Gastroesophageal sphincter (tissue), 4 donors: ENCODE measurements at regions not wholly inside any gene's neighbourhood (a gene's known extent, or its start where the extent isn't known, plus 50 kb on each side); places are given as distances from the start of the nearest gene placed in this dataset.
"Not testable (repeated sequence)": the region's sequence is repeated elsewhere in the genome, so short reads cannot be mapped to it uniquely, and the experiment has no call there.

Experiments used
- ATAC-seq: fragments of 150-250 bp; one replicate; pipeline ENCODE4 v1.9.1; 2016; ENCODE audit warnings: mild to moderate bottlenecking, moderate library complexity
- H3K27ac ChIP-seq, 4 donors: fragments of 200-600 bp; sonication (generic) in 3 of 4; 1 replicate in 3 of 4; 2 replicates in 1 of 4; pipeline ENCODE4 v1.5.1; 2016 to 2019
- H3K27me3 ChIP-seq: fragments of 200-600 bp; sonication (generic); one replicate; pipeline ENCODE4 v1.5.1; 2019
- H3K36me3 ChIP-seq, 2 donors: fragments of 200-600 bp; sonication (generic); one replicate each; pipeline ENCODE4 v1.5.1; 2019; ENCODE audit warnings: control low read depth in 1 of 2
- H3K4me1 ChIP-seq, 3 donors: fragments of 200-600 bp; sonication (generic); 1 replicate in 2 of 3; 2 replicates in 1 of 3; pipeline ENCODE4 v1.5.1; 2016 to 2019; ENCODE audit warnings: control low read depth in 2 of 3
- H3K4me3 ChIP-seq, 2 donors: fragments of 200-600 bp; sonication (generic); one replicate each; pipeline ENCODE4 v1.5.1; 2019; ENCODE audit warnings: mild to moderate bottlenecking in 1 of 2, moderate library complexity in 1 of 2
- H3K9me3 ChIP-seq, 3 donors: fragments of 200-600 bp; sonication (generic); one replicate each; pipeline ENCODE4 v1.5.1; 2017 to 2019; ENCODE audit warnings: control low read depth in 2 of 3
- EP300 ChIP-seq: sonication (generic); formaldehyde crosslinking; IDR thresholded peaks from one replicate; pipeline ENCODE4 v1.6.1; 2017; ENCODE audit warnings: antibody characterized with exemption, mild to moderate bottlenecking
- POLR2A ChIP-seq, 2 donors: fragments of 450-650 bp; IDR thresholded peaks; one replicate each; pipeline ENCODE4 v1.6.1; 2017; ENCODE audit warnings: antibody characterized with exemption in 2 of 2, mild to moderate bottlenecking in 2 of 2, moderate library complexity in 1 of 2
- POLR2AphosphoS5 ChIP-seq: sonication (generic); formaldehyde crosslinking; IDR thresholded peaks from one replicate; pipeline ENCODE4 v1.6.1; 2017; ENCODE audit warnings: antibody characterized with exemption
- WGBS, 2 donors: methylation state at CpG; one replicate each; pipeline ENCODE4 v1.1.5; 2018; ENCODE audit warnings: low coverage in 1 of 2; 5-methylcytosine and 5-hydroxymethylcytosine counted together
- TF ChIP-seq, protein P1 (sequence below), 4 experiments: fragments of 200-600 bp in 2 of 4; fragments of 450-650 bp in 2 of 4; sonication (generic) in 1 of 4; IDR thresholded peaks; one replicate each; pipeline ENCODE4 v1.5.1; 2017 to 2019; ENCODE audit warnings: antibody characterized with exemption in 4 of 4, mild to moderate bottlenecking in 2 of 4, moderate library complexity in 2 of 4

- TF ChIP-seq POLR2A (IDR thresholded peaks at IDR 0.05): no peak
- TF ChIP-seq, protein P1, sequence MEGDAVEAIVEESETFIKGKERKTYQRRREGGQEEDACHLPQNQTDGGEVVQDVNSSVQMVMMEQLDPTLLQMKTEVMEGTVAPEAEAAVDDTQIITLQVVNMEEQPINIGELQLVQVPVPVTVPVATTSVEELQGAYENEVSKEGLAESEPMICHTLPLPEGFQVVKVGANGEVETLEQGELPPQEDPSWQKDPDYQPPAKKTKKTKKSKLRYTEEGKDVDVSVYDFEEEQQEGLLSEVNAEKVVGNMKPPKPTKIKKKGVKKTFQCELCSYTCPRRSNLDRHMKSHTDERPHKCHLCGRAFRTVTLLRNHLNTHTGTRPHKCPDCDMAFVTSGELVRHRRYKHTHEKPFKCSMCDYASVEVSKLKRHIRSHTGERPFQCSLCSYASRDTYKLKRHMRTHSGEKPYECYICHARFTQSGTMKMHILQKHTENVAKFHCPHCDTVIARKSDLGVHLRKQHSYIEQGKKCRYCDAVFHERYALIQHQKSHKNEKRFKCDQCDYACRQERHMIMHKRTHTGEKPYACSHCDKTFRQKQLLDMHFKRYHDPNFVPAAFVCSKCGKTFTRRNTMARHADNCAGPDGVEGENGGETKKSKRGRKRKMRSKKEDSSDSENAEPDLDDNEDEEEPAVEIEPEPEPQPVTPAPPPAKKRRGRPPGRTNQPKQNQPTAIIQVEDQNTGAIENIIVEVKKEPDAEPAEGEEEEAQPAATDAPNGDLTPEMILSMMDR (IDR thresholded peaks at IDR 0.05): no peak
- TF ChIP-seq EP300: no peak
- TF ChIP-seq POLR2AphosphoS5: no peak
- H3K9me3 ChIP-seq: no peaks in the 10 kb centered on the region
- ATAC-seq: no peak
- H3K27me3 ChIP-seq: no peaks in the 10 kb centered on the region
- H3K4me1 ChIP-seq: no peaks in the 10 kb centered on the region
- no peak overlapping the region for H3K27ac ChIP-seq
- 65 to 76% methylated on average over 5 to 7 of the region's 7 CpGs for WGBS, 2 donors
- no peaks in the 10 kb centered on the region for H3K36me3 ChIP-seq
- H3K4me3 ChIP-seq: no peak overlapping the region
These were observed 86.1 kb upstream of the PNPT1 start for GRCh38 chr2:55779459-55780421.

- ATAC-seq: no peak
These were observed 83.3 kb upstream of the PNPT1 start for GRCh38 chr2:55776966-55777365.

GRCh38 chr2:55776479-55776878 lies 82.8 kb upstream of the PNPT1 start:
- 86 to 92% methylated on average over 2 of the region's 2 CpGs for WGBS, 2 donors
- H3K27ac ChIP-seq: no peak overlapping the region

More at GRCh38 chr2:55776966-55777365, 83.3 kb upstream of the PNPT1 start:
- Histone ChIP-seq H3K27ac (no peak overlapping the region), H3K4me3 (no peak overlapping the region), H3K9me3 (no peaks in the 10 kb centered on the region), H3K4me1 (no peaks in the 10 kb centered on the region), H3K27me3 (no peaks in the 10 kb centered on the region), H3K36me3 (no peaks in the 10 kb centered on the region)
- 96 to 100% methylated on average over 3 of the region's 3 CpGs for WGBS, 2 donors
- no peak for TF ChIP-seq POLR2A (IDR thresholded peaks at IDR 0.05)
- TF ChIP-seq POLR2AphosphoS5: no peak
- TF ChIP-seq EP300: no peak
- TF ChIP-seq, protein P1 (IDR thresholded peaks at IDR 0.05): no peak

GRCh38 chr2:55775828-55776227 lies 82.2 kb upstream of the PNPT1 start:
- no peak for TF ChIP-seq POLR2A (IDR thresholded peaks at IDR 0.05)
- TF ChIP-seq EP300: no peak
- TF ChIP-seq, protein P1 (IDR thresholded peaks at IDR 0.05): no peak
- no peak for TF ChIP-seq POLR2AphosphoS5
- Histone ChIP-seq H3K27me3 (no peaks in the 10 kb centered on the region), H3K36me3 (no peaks in the 10 kb centered on the region), H3K4me1 (no peaks in the 10 kb centered on the region), H3K9me3 (no peaks in the 10 kb centered on the region), H3K4me3 (no peak overlapping the region), H3K27ac (no peak overlapping the region)
- 58 to 71% methylated on average over 3 to 4 of the region's 4 CpGs for WGBS, 2 donors
- ATAC-seq: no peak

More at GRCh38 chr2:55776479-55776878, 82.8 kb upstream of the PNPT1 start:
- TF ChIP-seq, protein P1 (IDR thresholded peaks at IDR 0.05): no peak
- TF ChIP-seq POLR2A (IDR thresholded peaks at IDR 0.05) (no peak), POLR2AphosphoS5 (no peak), EP300 (no peak)
- Histone ChIP-seq H3K36me3 (no peaks in the 10 kb centered on the region), H3K4me3 (no peak overlapping the region), H3K9me3 (no peaks in the 10 kb centered on the region), H3K27me3 (no peaks in the 10 kb centered on the region), H3K4me1 (no peaks in the 10 kb centered on the region)
- ATAC-seq: no peak

DNA sequence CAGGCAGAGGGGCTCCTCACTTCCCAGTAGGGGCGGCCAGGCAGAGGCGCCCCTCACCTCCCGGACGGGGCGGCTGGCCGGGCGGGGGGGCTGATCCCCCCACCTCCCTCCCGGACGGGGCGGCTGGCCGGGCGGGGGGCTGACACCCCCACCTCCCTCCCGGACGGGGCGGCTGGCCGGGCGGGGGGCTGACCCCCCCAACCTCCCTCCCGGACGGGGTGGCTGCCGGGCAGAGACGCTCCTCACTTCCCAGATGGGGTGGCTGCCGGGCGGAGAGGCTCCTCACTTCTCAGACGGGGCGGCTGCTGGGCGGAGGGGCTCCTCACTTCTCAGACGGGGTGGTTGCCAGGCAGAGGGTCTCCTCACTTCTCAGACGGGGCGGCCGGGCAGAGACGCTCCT lies 80.0 kb upstream of the PNPT1 start:
- not testable (repeated sequence) for H3K4me3 ChIP-seq, H3K27ac ChIP-seq, H3K27me3 ChIP-seq, H3K9me3 ChIP-seq, ATAC-seq, H3K36me3 ChIP-seq, H3K4me1 ChIP-seq
- WGBS, 2 donors: no CpG with 5 or more reads among the region's 31 CpGs
